ENCODE measurements at regions not wholly inside any gene's neighbourhood (a gene's known extent, or its start where the extent isn't known, plus 50 kb on each side); places are given as distances from the start of the nearest gene placed in this dataset.
"Not testable (repeated sequence)": the region's sequence is repeated elsewhere in the genome, so short reads cannot be mapped to it uniquely, and the experiment has no call there.

- DNase-seq (ENCODE audit: low read depth) = not testable (repeated sequence)
Observed at GRCh38 chr2:111316221-111316741, 195.6 kb downstream of the BCL2L11 start.

DNA sequence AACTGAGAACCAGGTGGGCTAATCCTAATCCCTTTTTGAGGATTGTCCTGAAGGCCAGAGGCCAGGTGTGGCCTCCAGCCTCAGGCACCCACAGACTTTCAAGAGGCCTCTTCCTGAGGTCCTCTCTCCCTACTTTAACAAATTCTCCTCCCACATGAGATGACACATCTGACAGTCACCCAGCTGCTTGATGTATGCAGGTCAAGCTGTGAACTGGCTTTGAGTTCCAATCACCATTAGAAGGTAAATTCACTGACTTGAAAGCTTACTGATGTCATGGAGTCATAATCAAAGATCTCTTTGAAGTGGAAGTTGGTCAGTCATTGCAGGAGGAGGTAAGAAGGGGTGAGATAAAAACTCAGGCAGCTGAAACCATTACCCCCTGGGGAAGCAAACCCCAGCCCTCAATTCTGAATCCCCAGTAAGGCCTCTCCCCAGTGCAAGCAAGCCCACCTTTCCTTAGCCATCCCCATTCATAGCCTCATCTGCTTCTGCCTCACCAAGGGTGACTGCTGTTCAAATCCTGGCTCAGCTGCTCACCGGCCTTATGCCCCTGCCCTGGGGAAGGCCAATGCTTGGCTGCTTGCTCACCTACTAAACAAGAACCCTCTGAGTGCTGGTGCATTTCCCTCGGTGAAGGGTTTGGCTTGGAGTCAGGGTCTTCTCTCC, 196.3 kb downstream of the BCL2L11 start:
- DNase-seq (ENCODE audit: low read depth) = not testable (repeated sequence)

DNA sequence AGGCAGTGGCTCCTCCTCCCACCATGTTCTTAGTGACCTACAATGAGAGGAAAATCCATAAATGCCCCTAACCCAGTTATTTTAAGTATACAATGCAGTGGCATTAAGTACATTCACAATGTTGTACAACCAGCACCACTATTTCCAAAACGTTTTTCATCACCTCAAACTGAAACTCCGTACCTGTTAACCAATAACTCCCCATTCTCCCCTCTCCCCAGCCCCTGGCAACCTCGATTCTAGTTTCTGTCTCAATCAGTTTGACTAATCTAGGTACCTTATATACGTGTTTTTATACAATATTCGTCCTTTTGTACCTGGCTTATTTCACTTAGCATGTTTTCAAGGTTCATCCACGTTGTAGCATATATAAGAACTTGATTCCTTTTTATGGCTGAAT, 198.8 kb downstream of the BCL2L11 start:
- DNase-seq (ENCODE audit: low read depth) = not testable (repeated sequence)

- not testable (repeated sequence) for DNase-seq (ENCODE audit: low read depth)
Observed at GRCh38 chr2:111320264-111320663, 199.6 kb downstream of the BCL2L11 start.

GRCh38 chr2:111320965-111321364, 200.3 kb downstream of the BCL2L11 start:
- not testable (repeated sequence) for DNase-seq (ENCODE audit: low read depth)

- not testable (repeated sequence) for DNase-seq (ENCODE audit: low read depth)
Observed at GRCh38 chr2:111323384-111323783, 202.7 kb downstream of the BCL2L11 start.

DNA sequence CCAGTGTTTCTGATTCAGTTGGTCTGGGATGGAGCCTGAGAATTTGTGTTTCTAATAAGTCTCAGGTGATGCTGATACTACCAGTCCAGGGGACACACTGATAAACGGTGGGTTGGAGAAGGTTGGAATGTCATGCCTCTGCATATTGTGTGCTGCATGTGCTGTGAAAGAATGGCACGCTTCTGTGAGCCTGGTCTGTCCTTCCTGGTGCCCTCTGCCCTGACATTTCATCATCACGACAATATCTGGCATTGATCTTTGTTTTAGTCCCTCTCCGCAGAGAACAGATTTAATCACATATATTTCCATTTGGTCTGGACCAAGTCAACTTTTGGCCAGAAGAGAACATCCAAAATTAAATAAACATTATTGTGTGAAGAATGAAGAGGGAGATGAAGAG, 207.0 kb downstream of the BCL2L11 start:
- DNase-seq (ENCODE audit: low read depth) = not testable (repeated sequence)

GRCh38 chr2:111329309-111329708, 208.6 kb downstream of the BCL2L11 start:
- DNase-seq (ENCODE audit: low read depth) = not testable (repeated sequence)

DNA sequence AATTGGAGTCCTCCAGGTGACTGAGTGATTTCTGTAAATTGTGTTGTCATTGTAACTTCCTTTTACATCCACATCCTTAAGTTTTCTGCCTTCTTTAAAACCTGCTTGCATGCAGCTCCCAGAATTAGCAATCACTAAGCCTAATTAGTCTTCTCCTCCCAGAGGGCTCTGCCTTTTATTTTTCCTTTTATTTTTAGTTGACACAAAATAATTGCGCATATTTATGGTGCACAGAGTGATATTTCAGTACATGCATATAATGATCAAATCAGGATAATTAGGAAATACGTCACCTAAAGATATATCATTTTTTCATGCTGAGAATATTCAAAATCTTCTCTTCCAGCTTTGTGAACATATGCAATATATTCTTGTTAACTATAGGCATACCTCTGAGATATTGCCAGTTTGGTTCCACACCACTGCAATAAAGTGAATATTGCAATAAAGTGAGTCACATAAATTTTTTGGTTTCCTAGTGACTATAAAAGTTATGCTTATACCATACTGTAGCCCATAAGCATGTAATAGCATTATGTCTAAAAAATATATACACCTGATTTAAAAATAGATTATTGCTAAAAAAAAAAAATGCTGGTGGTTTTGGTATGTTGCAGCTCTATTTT, 210.5 kb downstream of the BCL2L11 start:
- DNase-seq (ENCODE audit: low read depth) = not testable (repeated sequence)

DNA sequence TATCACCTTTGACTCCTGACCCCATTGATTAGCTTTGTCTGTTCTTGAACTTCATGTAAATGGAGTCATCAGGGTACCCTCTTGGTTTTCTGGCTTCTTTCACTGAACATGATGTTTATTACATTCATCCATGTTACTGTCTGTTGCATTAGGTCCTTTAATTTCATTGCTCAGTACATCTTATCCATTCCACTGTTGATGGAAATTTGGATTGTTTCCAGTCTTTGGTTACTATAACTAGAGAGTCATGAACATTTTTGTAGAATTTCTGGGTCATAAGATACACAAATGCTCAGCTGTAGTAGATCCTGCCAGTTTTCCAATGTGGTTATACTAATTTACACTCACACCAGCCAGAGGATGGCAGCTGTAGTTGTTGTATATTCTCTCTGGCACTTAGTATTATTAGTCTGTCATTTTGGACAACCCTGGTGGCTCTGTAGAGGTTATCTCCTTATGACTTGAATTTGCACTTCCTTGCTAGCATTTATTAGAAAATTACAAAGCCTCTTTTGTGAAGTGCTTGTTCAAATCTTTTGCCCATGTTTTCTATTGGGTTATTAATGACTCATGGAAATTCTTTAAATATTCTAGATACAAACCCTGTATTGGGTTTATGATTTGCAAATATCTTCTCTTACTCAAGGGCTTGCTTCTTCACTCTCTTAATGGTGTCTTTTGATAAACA, 214.7 kb downstream of the BCL2L11 start:
- DNase-seq (ENCODE audit: low read depth) = not testable (repeated sequence)

DNA sequence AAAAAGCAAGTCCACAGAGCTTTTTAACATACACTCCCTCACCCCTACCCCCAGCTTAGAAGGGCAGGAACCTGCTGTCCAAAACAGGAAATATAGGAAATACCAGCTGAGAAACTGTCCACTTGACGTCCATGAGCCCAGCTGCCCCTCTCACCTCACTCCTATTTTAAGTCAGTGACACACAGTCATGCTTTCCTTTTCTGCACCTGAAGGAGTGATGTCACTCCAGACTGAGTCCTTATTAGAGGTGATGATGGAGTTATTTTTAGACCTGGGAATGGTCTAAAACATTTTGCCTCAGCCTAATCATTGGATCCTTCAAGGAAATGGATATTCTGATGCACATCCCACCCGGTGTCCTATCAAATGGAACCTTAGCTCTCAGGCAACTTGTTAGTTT, 217.8 kb downstream of the BCL2L11 start:
- DNase-seq (ENCODE audit: low read depth) = not testable (repeated sequence)

GRCh38 chr2:111339476-111339875, 218.8 kb downstream of the BCL2L11 start:
- not testable (repeated sequence) for DNase-seq (ENCODE audit: low read depth)

DNA sequence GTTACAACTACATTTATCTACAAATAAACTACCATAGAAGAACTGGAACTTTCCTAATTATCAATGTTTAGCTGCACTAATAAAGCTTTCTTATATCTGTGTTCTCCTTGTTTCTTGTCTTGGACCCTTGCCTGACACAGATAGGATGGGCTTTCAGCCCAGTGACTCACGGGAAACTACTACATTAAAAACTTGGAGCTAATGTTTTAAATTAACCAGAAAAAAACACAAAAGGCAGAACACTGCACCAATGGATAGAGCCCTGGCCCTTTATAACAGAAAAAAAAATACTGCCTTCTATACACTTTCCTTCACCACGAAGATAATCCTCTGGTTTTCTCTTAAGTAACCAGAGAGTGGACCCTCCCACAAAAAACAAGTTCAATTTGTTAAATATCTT, 223.9 kb downstream of the BCL2L11 start:
- DNase-seq (ENCODE audit: low read depth) = not testable (repeated sequence)

GRCh38 chr2:111345439-111345838, 224.7 kb downstream of the BCL2L11 start:
- not testable (repeated sequence) for DNase-seq (ENCODE audit: low read depth)

DNA sequence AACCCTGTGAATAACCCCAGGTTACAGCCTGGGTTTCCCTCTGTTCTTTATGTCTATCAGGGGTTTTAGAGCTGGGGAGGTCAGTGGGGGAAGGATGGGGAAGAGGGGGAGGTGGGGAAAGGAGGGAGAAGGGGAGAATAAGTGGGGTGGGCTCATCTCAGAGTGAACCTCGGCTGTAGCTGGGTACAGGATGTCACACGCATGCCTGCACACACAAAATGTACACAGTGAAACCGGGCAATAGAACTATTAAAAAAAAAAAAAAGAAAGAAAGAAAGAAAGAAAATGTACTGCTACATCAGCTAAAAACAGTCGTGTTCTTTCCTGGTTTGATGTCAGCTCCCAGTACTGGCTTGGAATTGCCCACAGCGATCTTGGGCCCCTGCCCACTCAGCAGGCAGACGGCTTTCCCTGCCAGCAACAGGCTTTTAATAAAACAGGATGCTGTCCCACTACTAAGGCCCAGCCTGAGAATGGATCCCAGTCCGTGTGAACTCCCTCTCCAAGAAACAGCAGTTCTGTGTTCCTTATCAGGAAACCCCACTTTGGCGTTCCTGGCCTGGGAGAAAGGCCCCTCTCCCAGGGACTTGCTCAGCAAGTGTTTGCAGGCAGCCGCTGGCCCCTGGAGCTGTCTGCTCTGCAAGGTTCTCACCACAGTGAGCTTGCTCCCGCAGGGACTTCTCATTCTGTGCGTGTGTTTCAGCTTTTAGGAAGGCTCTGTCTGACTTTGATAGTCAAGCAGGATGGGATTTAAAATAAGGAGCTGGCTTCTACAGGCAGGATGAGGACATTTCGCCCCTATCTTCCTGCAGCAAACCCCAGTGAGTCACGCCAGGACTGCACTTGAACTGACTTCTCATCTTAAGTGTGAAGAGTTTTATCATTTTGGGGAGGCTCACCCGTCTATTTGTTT, 225.6 kb downstream of the BCL2L11 start:
- not testable (repeated sequence) for DNase-seq (ENCODE audit: low read depth)

DNA sequence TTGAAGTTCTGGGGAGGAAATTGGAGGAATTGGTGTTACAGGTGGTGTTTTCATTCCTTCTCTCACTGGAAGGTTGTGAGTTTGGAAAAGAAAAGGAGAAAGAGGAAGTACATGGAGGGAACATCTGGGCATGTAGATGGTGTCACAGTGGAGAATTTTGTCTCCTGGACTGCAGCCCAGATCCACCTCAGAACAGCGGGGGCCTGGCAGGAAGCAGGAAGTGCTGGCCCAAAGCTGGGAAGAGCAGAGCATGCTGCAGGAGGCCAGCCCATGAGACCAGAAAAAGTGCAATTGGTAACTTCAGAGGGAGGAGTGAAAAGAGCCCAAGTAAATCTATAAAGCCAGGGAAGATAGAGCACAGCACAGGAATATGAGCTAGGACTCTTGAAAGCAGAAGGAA, 227.0 kb downstream of the BCL2L11 start:
- not testable (repeated sequence) for DNase-seq (ENCODE audit: low read depth)

GRCh38 chr2:111348316-111348715, 227.6 kb downstream of the BCL2L11 start:
- not testable (repeated sequence) for DNase-seq (ENCODE audit: low read depth)

- not testable (repeated sequence) for DNase-seq (ENCODE audit: low read depth)
Observed at GRCh38 chr2:111355022-111355817, 234.5 kb downstream of the BCL2L11 start.

DNA sequence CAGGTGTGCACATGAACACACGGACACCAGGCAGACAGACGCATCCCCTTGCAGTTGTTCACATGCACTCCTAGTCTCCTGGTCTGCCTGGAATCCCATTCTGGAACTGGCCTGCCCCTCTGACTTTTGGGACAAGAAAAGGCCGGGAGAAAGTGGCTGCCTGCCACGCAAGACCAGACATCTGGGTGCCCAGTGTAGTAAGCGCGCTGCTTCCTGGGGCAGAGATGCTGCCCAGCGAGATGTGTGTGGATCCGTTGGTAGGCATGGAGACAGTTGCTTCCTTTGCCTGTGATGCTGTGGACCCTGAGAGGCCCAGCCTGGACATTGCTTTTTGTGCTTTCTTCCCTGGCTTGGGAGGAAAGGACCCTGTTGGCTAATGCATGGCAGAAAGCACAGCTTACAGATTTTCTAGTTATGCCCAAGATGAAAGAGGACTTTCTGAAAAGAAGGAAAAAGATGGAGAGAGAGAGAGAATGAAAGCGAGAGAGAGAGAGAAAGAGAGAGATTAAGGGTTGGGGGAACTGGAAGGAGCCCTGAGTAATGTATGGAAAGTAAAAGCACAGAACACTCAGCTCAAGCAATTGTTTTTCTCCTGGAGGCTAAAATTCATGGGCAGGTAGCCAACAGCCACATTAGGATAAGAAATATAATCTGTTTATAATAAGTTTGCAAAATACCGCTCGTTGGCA, 235.3 kb downstream of the BCL2L11 start:
- DNase-seq (ENCODE audit: low read depth) = not testable (repeated sequence)

- DNase-seq (ENCODE audit: low read depth) = not testable (repeated sequence)
Observed at GRCh38 chr2:111356512-111357031, 235.9 kb downstream of the BCL2L11 start.

Data from T follicular helper cell (primary cell).